Fibroblast of the aortic adventitia (primary cell): ENCODE measurements at regions not wholly inside any gene's neighbourhood (a gene's known extent, or its start where the extent isn't known, plus 50 kb on each side); places are given as distances from the start of the nearest gene placed in this dataset.

Experiments
- DNase-seq: peaks from one replicate; pipeline ENCODE4 v3.0.0-alpha.2; 2010; ENCODE audit warnings: low read depth
- H3K4me3 ChIP-seq: 2 replicates; pipeline ENCODE4 v1.5.1; 2011; ENCODE audit warnings: low read depth, mild to moderate bottlenecking, control low read depth, low read length, moderate library complexity
- TF ChIP-seq, protein P1 (sequence below): IDR thresholded peaks from 2 replicates; pipeline ENCODE4 v1.5.1; 2011; ENCODE audit warnings: mild to moderate bottlenecking, low read length, control low read depth, inconsistent platforms; ENCODE audit not compliant: insufficient read depth

DNA sequence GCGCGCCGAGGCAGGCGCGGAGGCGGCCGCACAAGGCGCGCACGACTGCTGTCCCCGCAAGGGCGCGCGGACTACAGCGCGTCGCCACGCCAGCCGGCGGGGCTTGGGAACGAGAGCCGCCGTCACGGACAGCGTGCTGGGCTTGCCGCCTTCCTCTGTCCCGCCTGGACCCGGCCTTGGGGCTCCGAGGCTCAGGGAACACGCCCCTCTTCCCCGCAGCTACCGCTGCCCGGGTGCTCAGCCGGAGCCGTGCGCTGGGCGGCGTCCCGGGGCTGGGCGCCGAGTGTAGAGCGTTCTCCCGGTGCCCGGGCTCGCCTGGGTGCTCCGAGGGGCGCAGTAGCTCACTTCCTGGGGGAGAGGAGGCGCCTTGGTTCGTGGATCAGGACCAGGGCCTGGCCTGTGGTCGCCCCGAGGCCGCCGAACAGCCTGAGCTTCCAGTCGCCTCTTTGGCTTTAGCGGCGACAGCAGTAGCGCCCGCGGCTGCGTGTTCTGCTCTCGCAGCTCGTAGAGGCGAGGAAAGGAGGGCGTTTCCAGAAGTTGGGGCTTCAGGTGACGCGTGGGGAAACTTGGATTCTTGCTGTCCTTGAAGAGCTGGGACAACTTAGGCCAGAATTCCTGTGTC lies 226.7 kb upstream of the C2CD4B start:
- peak overlapping the region; percentile 98 for H3K4me3 ChIP-seq
- TF ChIP-seq, protein P1, sequence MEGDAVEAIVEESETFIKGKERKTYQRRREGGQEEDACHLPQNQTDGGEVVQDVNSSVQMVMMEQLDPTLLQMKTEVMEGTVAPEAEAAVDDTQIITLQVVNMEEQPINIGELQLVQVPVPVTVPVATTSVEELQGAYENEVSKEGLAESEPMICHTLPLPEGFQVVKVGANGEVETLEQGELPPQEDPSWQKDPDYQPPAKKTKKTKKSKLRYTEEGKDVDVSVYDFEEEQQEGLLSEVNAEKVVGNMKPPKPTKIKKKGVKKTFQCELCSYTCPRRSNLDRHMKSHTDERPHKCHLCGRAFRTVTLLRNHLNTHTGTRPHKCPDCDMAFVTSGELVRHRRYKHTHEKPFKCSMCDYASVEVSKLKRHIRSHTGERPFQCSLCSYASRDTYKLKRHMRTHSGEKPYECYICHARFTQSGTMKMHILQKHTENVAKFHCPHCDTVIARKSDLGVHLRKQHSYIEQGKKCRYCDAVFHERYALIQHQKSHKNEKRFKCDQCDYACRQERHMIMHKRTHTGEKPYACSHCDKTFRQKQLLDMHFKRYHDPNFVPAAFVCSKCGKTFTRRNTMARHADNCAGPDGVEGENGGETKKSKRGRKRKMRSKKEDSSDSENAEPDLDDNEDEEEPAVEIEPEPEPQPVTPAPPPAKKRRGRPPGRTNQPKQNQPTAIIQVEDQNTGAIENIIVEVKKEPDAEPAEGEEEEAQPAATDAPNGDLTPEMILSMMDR = peak; percentile 51
- peak; percentile 60 for DNase-seq

DNA sequence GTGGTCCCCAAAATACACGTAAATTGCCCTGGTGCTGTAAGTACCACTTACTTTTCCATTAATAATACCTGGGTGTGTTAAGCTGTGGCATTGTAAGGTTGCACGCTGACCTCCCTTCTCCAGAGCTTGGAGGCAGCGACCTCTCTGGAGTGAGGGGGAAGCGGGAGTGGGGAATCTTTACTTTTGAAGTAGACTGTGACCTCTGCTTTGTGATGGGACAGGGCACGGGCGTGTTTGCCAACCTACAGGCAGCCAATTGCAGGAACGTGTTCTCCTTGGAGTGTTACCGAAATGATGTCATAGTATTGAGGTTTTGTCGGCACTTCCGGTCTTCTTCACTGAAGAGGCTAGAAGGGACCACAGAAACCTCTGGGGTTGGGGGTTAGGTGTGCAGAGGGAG lies 227.3 kb upstream of the C2CD4B start:
- TF ChIP-seq, protein P1 = no peak
- peak overlapping the region; percentile 98 for H3K4me3 ChIP-seq
- DNase-seq = peak; percentile 21

DNA sequence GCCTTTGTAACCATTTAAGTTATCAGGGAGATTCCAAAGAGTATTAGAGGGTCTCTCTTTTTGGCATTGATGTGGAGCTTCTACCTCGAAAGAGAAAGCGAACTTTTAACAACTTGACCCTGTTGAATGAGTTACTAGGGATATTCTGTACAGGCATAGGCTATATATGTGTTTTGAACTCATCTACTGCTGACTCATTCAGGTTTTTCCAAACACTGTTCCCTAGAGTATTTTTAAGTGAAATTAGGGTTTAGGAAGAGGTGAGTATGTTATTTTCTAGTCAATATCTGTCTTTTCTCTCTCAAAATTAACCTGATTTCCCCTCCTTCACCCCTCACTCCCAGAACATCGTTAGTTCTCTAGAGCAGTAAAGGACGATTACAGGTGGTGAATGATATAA lies 228.1 kb upstream of the C2CD4B start:
- TF ChIP-seq, protein P1 = no peak
- peak; percentile 40 for DNase-seq
- no peak overlapping the region for H3K4me3 ChIP-seq

DNA sequence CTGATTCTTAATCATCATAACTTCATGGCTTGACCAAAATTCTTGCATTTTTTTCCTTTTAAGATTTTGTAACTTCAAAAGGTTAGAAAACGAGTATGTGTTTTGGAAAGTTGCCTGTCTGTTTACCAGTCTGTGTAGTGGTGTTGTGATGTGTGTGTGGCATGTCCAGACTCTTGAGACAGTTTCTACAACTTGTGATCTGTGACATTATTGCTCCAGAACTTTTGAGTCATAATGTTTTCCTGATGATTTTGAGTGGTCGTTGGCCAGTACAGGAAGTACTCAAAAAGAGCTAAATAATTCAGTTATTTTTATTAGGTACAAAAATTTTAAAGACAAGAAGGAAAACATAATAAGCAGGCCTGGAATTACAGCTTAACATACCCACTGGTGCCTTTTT lies 229.0 kb upstream of the C2CD4B start:
- TF ChIP-seq, protein P1 = no peak
- H3K4me3 ChIP-seq = no peak overlapping the region
- no peak for DNase-seq

DNA sequence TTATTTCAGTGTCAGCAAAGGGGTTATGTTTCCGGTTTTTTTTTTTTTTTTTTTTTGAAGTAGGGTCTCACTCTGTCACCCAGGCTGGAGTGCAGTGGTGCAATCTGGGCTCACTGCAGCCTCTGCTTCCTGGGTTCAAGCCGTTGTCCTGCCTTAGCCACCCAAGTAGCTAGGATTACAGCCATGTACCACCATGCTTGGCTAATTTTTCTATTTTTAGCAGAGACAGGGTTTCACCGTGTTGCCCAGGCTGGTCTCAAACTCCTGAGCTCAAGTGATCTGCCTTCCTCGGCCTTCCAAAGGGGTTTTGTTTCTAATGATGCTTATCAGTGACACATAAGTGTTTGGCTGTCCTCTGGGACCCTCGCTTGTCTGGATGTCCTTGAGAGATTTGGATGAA lies 235.7 kb upstream of the C2CD4B start:
- no peak for DNase-seq
- TF ChIP-seq, protein P1 = no peak

DNA sequence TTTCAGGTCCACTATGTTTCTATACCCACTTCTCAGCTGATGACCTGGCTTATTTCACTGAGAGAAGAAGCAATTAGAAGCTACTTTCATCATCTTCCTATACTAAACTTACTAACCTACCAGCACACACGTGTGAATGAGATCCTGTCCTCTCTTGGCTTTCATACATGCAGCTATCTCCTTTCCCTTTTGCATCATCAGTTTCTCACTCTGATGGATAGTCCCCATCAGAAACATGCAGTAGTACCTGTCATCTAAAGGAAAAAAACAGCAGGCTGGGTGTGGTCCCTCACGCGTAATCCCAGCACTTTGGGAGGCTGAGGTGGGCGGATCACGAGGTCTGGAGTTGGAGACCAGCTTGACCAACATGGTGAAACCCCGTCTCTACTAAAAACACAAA lies 237.6 kb upstream of the C2CD4B start:
- no peak for DNase-seq
- TF ChIP-seq, protein P1 = no peak
- no peak overlapping the region for H3K4me3 ChIP-seq

More for the DNA sequence above, 235.7 kb upstream of the C2CD4B start:
- H3K4me3 ChIP-seq = no peak overlapping the region
